GM20431 (cell line): ENCODE measurements at regions not wholly inside any gene's neighbourhood (a gene's known extent, or its start where the extent isn't known, plus 50 kb on each side); places are given as distances from the start of the nearest gene placed in this dataset.

Experiments used
- in situ Hi-C: fragments of 300-500 bp; cut with MseI, MboI; formaldehyde crosslinking; loops from one replicate; pipeline ENCODE4 v1.15.0; 2020; ENCODE audit warnings: low sequenced_read_pairs; ENCODE audit not compliant: unreplicated experiment

GRCh38 chr14:34012978-34013720 is 62.3 kb upstream of the EGLN3 start:
- in situ Hi-C loops = no loop called here

- in situ Hi-C loops = no loop called here
These were observed 61.5 kb upstream of the EGLN3 start for GRCh38 chr14:34012369-34012768.

- in situ Hi-C loops = no loop called here
These were observed 59.1 kb upstream of the EGLN3 start for GRCh38 chr14:34009956-34010355.

- in situ Hi-C loops = no loop called here
These were observed 57.0 kb upstream of the EGLN3 start for GRCh38 chr14:34007902-34008301.

- in situ Hi-C loops = no loop called here
These were observed 55.0 kb upstream of the EGLN3 start for GRCh38 chr14:34005901-34006300.

- in situ Hi-C loops = no loop called here
These were observed 54.0 kb upstream of the EGLN3 start for GRCh38 chr14:34004881-34005280.

GRCh38 chr14:34003691-34004090 is 52.8 kb upstream of the EGLN3 start:
- in situ Hi-C loops = no loop called here

GRCh38 chr14:34003082-34003668 is 52.3 kb upstream of the EGLN3 start:
- in situ Hi-C loops = no loop called here
